H1 (cell line): ENCODE measurements at regions not wholly inside any gene's neighbourhood (a gene's known extent, or its start where the extent isn't known, plus 50 kb on each side); places are given as distances from the start of the nearest gene placed in this dataset.

Source experiments
- CTCF ChIA-PET: fragments of 300-600 bp; sonication (Branson Sonifier 250); formaldehyde crosslinking; loops from one replicate; lab custom pipeline; 2021; ENCODE audit not compliant: partially characterized antibody; lab: Charles Lee
- POLR2A ChIA-PET: fragments of 300-600 bp; sonication (Branson Sonifier 250); formaldehyde crosslinking; loops from one replicate; lab custom pipeline; 2021; ENCODE audit warnings: inconsistent platforms; ENCODE audit not compliant: partially characterized antibody; lab: Charles Lee
- DNase-seq, 2 experiments: peaks; one replicate each; pipeline versions ENCODE4 v3.0.0 to v3.0.0-alpha.2; 2010 to 2022; ENCODE audit warnings: low spot score in 2 of 2, low read depth in 1 of 2, mixed read lengths in 1 of 2
- FAIRE-seq: peaks from 2 replicates; lab custom pipeline; 2011; peaks lifted over from hg19 to GRCh38; lab: Jason Lieb, UNC
- H2AFZ ChIP-seq: 2 replicates; pipeline ENCODE4 v1.8.1; 2012; ENCODE audit warnings: low read length, inconsistent platforms
- H2AK5ac ChIP-seq: 2 replicates; pipeline ENCODE4 v1.6.1; 2013; ENCODE audit warnings: low read depth, low read length
- H2BK120ac ChIP-seq: replicated peaks from 2 replicates; pipeline ENCODE3; 2013; ENCODE audit warnings: low read depth, low read length, inconsistent platforms
- H2BK12ac ChIP-seq: 2 replicates; pipeline ENCODE4 v1.6.1; 2013; ENCODE audit warnings: low read depth, low read length
- H2BK15ac ChIP-seq: 2 replicates; pipeline ENCODE4 v1.6.1; 2013; ENCODE audit warnings: low read length
- H2BK20ac ChIP-seq: 2 replicates; pipeline ENCODE4 v1.6.1; 2013; ENCODE audit warnings: low read length
- H2BK5ac ChIP-seq: 2 replicates; pipeline ENCODE4 v1.6.1; 2013; ENCODE audit warnings: low read depth, low read length
- H3K14ac ChIP-seq: 2 replicates; pipeline ENCODE4 v1.6.1; 2013; ENCODE audit warnings: inconsistent platforms; ENCODE audit not compliant: insufficient read length
- H3K18ac ChIP-seq: 2 replicates; pipeline ENCODE4 v1.6.1; 2013; ENCODE audit warnings: low read length; ENCODE audit errors: extremely low read depth
- H3K23ac ChIP-seq: 2 replicates; pipeline ENCODE4 v1.6.1; 2013; ENCODE audit warnings: inconsistent platforms; ENCODE audit not compliant: insufficient read length
- H3K23me2 ChIP-seq: 2 replicates; pipeline ENCODE4 v1.6.1; 2013; ENCODE audit warnings: low read depth, low read length
- H3K27ac ChIP-seq: 2 replicates; pipeline ENCODE4 v1.6.1; 2011; ENCODE audit warnings: low read depth, low read length, inconsistent platforms
- H3K27me3 ChIP-seq, 4 experiments: replicated peaks in 1 of 4; 1 replicate in 1 of 4; 2 replicates in 3 of 4; pipeline versions ENCODE4 v1.6.1 to v1.8.1; 2011 to 2013; ENCODE audit warnings: low read length in 3 of 4, mild to moderate bottlenecking in 3 of 4, inconsistent platforms in 2 of 4, mixed read lengths in 2 of 4, moderate library complexity in 1 of 4; ENCODE audit not compliant: control insufficient read depth in 3 of 4, insufficient read depth in 3 of 4; ENCODE audit errors: extremely low read depth in 1 of 4
- H3K36me3 ChIP-seq, 4 experiments: 2 replicates each; pipeline versions ENCODE4 v1.6.1 to v1.8.1; 2011 to 2013; ENCODE audit warnings: mild to moderate bottlenecking in 4 of 4, low read length in 3 of 4, moderate library complexity in 2 of 4, control low read depth in 1 of 4, inconsistent platforms in 1 of 4; ENCODE audit not compliant: insufficient read depth in 4 of 4, control insufficient read depth in 2 of 4
- H3K4ac ChIP-seq: replicated peaks from 2 replicates; pipeline ENCODE3; 2013; ENCODE audit warnings: low read length, low read depth, mixed read lengths, inconsistent platforms; ENCODE audit not compliant: insufficient read length
- H3K4me1 ChIP-seq, 4 experiments: replicated peaks in 1 of 4; 1 replicate in 1 of 4; 2 replicates in 3 of 4; pipeline versions ENCODE4 v1.6.1 to v1.8.1; 2011 to 2013; ENCODE audit warnings: low read length in 3 of 4, inconsistent platforms in 2 of 4, mixed read lengths in 1 of 4; ENCODE audit not compliant: insufficient read depth in 4 of 4, control insufficient read depth in 3 of 4
- H3K4me2 ChIP-seq, 2 experiments: 2 replicates each; pipeline versions ENCODE4 v1.6.1 to v1.8.1; 2011 to 2013; ENCODE audit warnings: low read depth in 2 of 2, low read length in 2 of 2, control low read depth in 1 of 2, inconsistent platforms in 1 of 2, mild to moderate bottlenecking in 1 of 2; ENCODE audit not compliant: insufficient read depth in 1 of 2
- H3K4me3 ChIP-seq, 4 experiments: fragments of 200-600, 300-600 bp in 1 of 4; sonication (generic), shearing (Covaris generic), sonication (Bioruptor Twin) in 1 of 4; 2 replicates each; pipeline versions ENCODE4 v1.5.1 to v1.8.1; 2011 to 2016; ENCODE audit warnings: low read length in 4 of 4, low read depth in 3 of 4, control low read depth in 2 of 4, inconsistent platforms in 2 of 4, mild to moderate bottlenecking in 2 of 4, mixed read lengths in 1 of 4, moderate library complexity in 1 of 4; ENCODE audit not compliant: insufficient read depth in 2 of 4; ENCODE audit errors: extremely low read depth in 1 of 4
- H3K56ac ChIP-seq: replicated peaks from 2 replicates; pipeline ENCODE3; 2013; ENCODE audit warnings: low read depth, mild to moderate bottlenecking, mixed read lengths, low read length, inconsistent platforms; ENCODE audit not compliant: insufficient read length
- H3K79me1 ChIP-seq: 2 replicates; pipeline ENCODE4 v1.6.1; 2013; ENCODE audit warnings: low read depth, low read length, control low read depth
- H3K79me2 ChIP-seq, 2 experiments: 2 replicates each; pipeline versions ENCODE4 v1.6.1 to v1.8.1; 2012 to 2013; ENCODE audit warnings: low read length in 2 of 2, mild to moderate bottlenecking in 2 of 2, inconsistent platforms in 1 of 2; ENCODE audit not compliant: insufficient read depth in 2 of 2, control insufficient read depth in 1 of 2
- H3K9ac ChIP-seq, 4 experiments: replicated peaks in 1 of 4; 1 replicate in 1 of 4; 2 replicates in 3 of 4; pipeline versions ENCODE4 v1.6.1 to v1.8.1; 2011 to 2013; ENCODE audit warnings: low read depth in 3 of 4, low read length in 3 of 4, control low read depth in 2 of 4, mild to moderate bottlenecking in 2 of 4, moderate library complexity in 2 of 4, inconsistent platforms in 1 of 4; ENCODE audit errors: extremely low read depth in 1 of 4
- H3K9me3 ChIP-seq, 2 experiments: 2 replicates each; pipeline versions ENCODE4 v1.6.1 to v1.8.1; 2012 to 2013; ENCODE audit warnings: mild to moderate bottlenecking in 2 of 2, moderate library complexity in 2 of 2, control low read depth in 1 of 2, inconsistent platforms in 1 of 2, low read depth in 1 of 2, low read length in 1 of 2, mixed read lengths in 1 of 2; ENCODE audit not compliant: insufficient read depth in 2 of 2
- H4K20me1 ChIP-seq, 2 experiments: replicated peaks in 1 of 2; 2 replicates each; pipeline versions ENCODE3 to v1.8.1; 2011 to 2013; ENCODE audit warnings: inconsistent platforms in 2 of 2, low read length in 2 of 2, mild to moderate bottlenecking in 1 of 2; ENCODE audit not compliant: insufficient read depth in 2 of 2, control insufficient read depth in 1 of 2
- H4K5ac ChIP-seq: 2 replicates; pipeline ENCODE4 v1.6.1; 2013; ENCODE audit warnings: low read length, low read depth, mixed read lengths, inconsistent platforms; ENCODE audit not compliant: insufficient read length
- H4K8ac ChIP-seq: 2 replicates; pipeline ENCODE4 v1.8.0; 2013; ENCODE audit warnings: mild to moderate bottlenecking, moderate library complexity, low read length, inconsistent platforms; ENCODE audit not compliant: insufficient read depth; ENCODE audit errors: extremely low read depth
- H4K91ac ChIP-seq: replicated peaks from 2 replicates; pipeline ENCODE3; 2013; ENCODE audit warnings: low read length, mixed read lengths, inconsistent platforms; ENCODE audit not compliant: insufficient read length
- ATF3 ChIP-seq: IDR thresholded peaks from 2 replicates; pipeline ENCODE4 v1.6.1; 2011; ENCODE audit warnings: low read depth, mild to moderate bottlenecking, low read length; ENCODE audit not compliant: insufficient read depth
- CREB1 ChIP-seq: IDR thresholded peaks from 2 replicates; pipeline ENCODE4 v1.6.1; 2012; ENCODE audit warnings: inconsistent platforms
- CTCF ChIP-seq, 3 experiments: IDR thresholded peaks; 1 replicate in 2 of 3; 2 replicates in 1 of 3; pipeline versions ENCODE4 v1.5.1 to v1.6.1; 2011; ENCODE audit warnings: low read length in 3 of 3, mild to moderate bottlenecking in 3 of 3, inconsistent platforms in 2 of 3, low read depth in 1 of 3, moderate library complexity in 1 of 3; ENCODE audit not compliant: insufficient read depth in 1 of 3; ENCODE audit errors: control extremely low read depth in 1 of 3
- EZH2 ChIP-seq: fragments of 200-600 bp; sonication (generic); IDR thresholded peaks from 2 replicates; pipeline ENCODE4 v1.7.1; 2012; ENCODE audit warnings: low read depth, mild to moderate bottlenecking, moderate library complexity, low read length, inconsistent platforms; ENCODE audit not compliant: severe bottlenecking
- MAFK ChIP-seq: IDR thresholded peaks from 2 replicates; pipeline ENCODE4 v1.6.1; 2012; ENCODE audit warnings: low read depth, mild to moderate bottlenecking, improper control_type of control experiment, low read length
- NRF1 ChIP-seq: IDR thresholded peaks from 2 replicates; pipeline ENCODE4 v1.6.1; 2011; ENCODE audit warnings: mild to moderate bottlenecking, low read depth, low read length, improper control_type of control experiment
- SP2 ChIP-seq: IDR thresholded peaks from 2 replicates; pipeline ENCODE4 v1.6.1; 2012; ENCODE audit warnings: mild to moderate bottlenecking, low read length, inconsistent platforms
- TAF7 ChIP-seq: optimal IDR thresholded peaks from 2 replicates; pipeline ENCODE3; 2011; ENCODE audit warnings: low read depth, mild to moderate bottlenecking, inconsistent platforms, low read length, moderate library complexity, borderline replicate concordance
- WGBS, 2 experiments: shearing (Covaris generic) in 1 of 2; methylation state at CpG; one replicate each; pipeline versions ENCODE4 v1.1.6 to v1.1.7; 2013 to 2015; ENCODE audit warnings: low lambda C conversion rate in 2 of 2, mixed read lengths in 2 of 2, inconsistent platforms in 1 of 2, low coverage in 1 of 2, missing lambda C conversion rate in 1 of 2; ENCODE audit not compliant: insufficient replicate concordance in 2 of 2, insufficient coverage in 1 of 2, insufficient read length in 1 of 2; ENCODE audit errors: extremely low coverage in 1 of 2, missing lambda C conversion rate in 1 of 2; 5-methylcytosine and 5-hydroxymethylcytosine counted together
- TF ChIP-seq, protein P1 (sequence below): IDR thresholded peaks from 2 replicates; pipeline ENCODE4 v1.6.1; 2012; ENCODE audit warnings: low read length, inconsistent platforms

- no peaks in the 10 kb centered on the region for H3K79me1 ChIP-seq
- no peak overlapping the region for H3K14ac ChIP-seq
- no peak overlapping the region for H2AFZ ChIP-seq
- no peak overlapping the region for H3K4me2 ChIP-seq
- H3K4me3 ChIP-seq: no peak overlapping the region
- no peaks in the 10 kb centered on the region for H3K9me3 ChIP-seq
- H3K27ac ChIP-seq: no peak overlapping the region
- H2BK15ac ChIP-seq: peak overlapping the region; percentile 62; the same call in 1 of the 2 replicates
- H3K27me3 ChIP-seq: no peaks in the 10 kb centered on the region; a peak in 1 of 7 replicates
- no peaks in the 10 kb centered on the region for H3K36me3 ChIP-seq
- H3K79me2 ChIP-seq: no peaks in the 10 kb centered on the region
- 0 out of 2 replicates have a peak overlapping the region, but pooled peaks have one; percentile 36 for H2BK20ac ChIP-seq
- 67% methylated on average over 1 of the region's 1 CpG; no CpG with 5 or more reads in 1 of the 2 experiments for WGBS, 2 experiments
- no peak overlapping the region for H2BK120ac ChIP-seq
- no peak overlapping the region for H3K4ac ChIP-seq
- peaks cover 0 to 6% (median 2%) of the 10 kb centered on the region in 4 experiments; a peak in 4 of 7 replicates for H3K4me1 ChIP-seq
- peak overlapping the region; percentile 29; the same call in 1 of the 2 replicates for H2BK12ac ChIP-seq
- DNase-seq (no peak), FAIRE-seq (no peak)
- no peak overlapping the region for H4K5ac ChIP-seq
- no peak overlapping the region for H3K23ac ChIP-seq
- H3K56ac ChIP-seq: no peak overlapping the region
- ChIA-PET CTCF (interaction anchor here (0.7 to 1.0 kb wide), 2 partner anchors 10 to 124 kb away, joined by 3 to 4 read pairs; no protein-coding TSS in a partner anchor), POLR2A (no interaction called here)
- H4K91ac ChIP-seq: no peak overlapping the region
- H4K8ac ChIP-seq: no peak overlapping the region
- no peak overlapping the region for H3K18ac ChIP-seq
- H4K20me1 ChIP-seq: no peaks in the 10 kb centered on the region
- H2BK5ac ChIP-seq: no peak overlapping the region
- no peak overlapping the region for H2AK5ac ChIP-seq
- H3K23me2 ChIP-seq: no peaks in the 10 kb centered on the region
- no peak overlapping the region for H3K9ac ChIP-seq
- TF ChIP-seq CTCF (IDR thresholded peaks at IDR 0.05; ENCODE audit: control extremely low read depth in 1 of 3, insufficient read depth in 1 of 3, low read depth in 1 of 3, low read length in 3 of 3) (no peak), ATF3 (no peak), TAF7 (no peak), SP2 (no peak), EZH2 (no peak), NRF1 (no peak), MAFK (no peak), CREB1 (no peak)
- TF ChIP-seq, protein P1, sequence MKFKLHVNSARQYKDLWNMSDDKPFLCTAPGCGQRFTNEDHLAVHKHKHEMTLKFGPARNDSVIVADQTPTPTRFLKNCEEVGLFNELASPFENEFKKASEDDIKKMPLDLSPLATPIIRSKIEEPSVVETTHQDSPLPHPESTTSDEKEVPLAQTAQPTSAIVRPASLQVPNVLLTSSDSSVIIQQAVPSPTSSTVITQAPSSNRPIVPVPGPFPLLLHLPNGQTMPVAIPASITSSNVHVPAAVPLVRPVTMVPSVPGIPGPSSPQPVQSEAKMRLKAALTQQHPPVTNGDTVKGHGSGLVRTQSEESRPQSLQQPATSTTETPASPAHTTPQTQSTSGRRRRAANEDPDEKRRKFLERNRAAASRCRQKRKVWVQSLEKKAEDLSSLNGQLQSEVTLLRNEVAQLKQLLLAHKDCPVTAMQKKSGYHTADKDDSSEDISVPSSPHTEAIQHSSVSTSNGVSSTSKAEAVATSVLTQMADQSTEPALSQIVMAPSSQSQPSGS: no peak
Measured at GRCh38 chr2:118442046-118442445, 353.8 kb downstream of the INSIG2 start.
